ENCODE measurements at regions not wholly inside any gene's neighbourhood (a gene's known extent, or its start where the extent isn't known, plus 50 kb on each side); places are given as distances from the start of the nearest gene placed in this dataset.

GRCh38 chr11:33944693-33945424 lies 53.0 kb upstream of the LMO2 start (continued):
- peak; percentile 99 for TF ChIP-seq FOXM1 (IDR thresholded peaks at IDR 0.05; ENCODE audit: low read depth)
- no peak for TF ChIP-seq FOXM1 (CRISPR knock-in tag; IDR thresholded peaks at IDR 0.05; ENCODE audit: low read depth)
- peak; percentile 100 for TF ChIP-seq NCOR1 (IDR thresholded peaks at IDR 0.05)
- TF ChIP-seq MED1 (CRISPR knock-in tag; IDR thresholded peaks at IDR 0.05; ENCODE audit: borderline replicate concordance): no peak
- TF ChIP-seq, protein P1, sequence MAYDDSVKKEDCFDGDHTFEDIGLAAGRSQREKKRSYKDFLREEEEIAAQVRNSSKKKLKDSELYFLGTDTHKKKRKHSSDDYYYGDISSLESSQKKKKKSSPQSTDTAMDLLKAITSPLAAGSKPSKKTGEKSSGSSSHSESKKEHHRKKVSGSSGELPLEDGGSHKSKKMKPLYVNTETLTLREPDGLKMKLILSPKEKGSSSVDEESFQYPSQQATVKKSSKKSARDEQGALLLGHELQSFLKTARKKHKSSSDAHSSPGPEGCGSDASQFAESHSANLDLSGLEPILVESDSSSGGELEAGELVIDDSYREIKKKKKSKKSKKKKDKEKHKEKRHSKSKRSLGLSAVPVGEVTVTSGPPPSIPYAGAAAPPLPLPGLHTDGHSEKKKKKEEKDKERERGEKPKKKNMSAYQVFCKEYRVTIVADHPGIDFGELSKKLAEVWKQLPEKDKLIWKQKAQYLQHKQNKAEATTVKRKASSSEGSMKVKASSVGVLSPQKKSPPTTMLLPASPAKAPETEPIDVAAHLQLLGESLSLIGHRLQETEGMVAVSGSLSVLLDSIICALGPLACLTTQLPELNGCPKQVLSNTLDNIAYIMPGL (CRISPR knock-in tag; IDR thresholded peaks at IDR 0.05): no peak
- TF ChIP-seq CREBBP (IDR thresholded peaks at IDR 0.05; ENCODE audit: low read depth, low read length): no peak
- peak; percentile 63; the same call in 1 of the 2 replicates for TF ChIP-seq BHLHE40 (IDR thresholded peaks at IDR 0.05; ENCODE audit: low read length)
- TF ChIP-seq FOXJ2 (tag; IDR thresholded peaks at IDR 0.05): no peak
- TF ChIP-seq SIN3A (IDR thresholded peaks at IDR 0.05; ENCODE audit: borderline replicate concordance in 2 of 2, control insufficient read depth in 1 of 2, low read depth in 2 of 2, low read length in 2 of 2): no peak
- TF ChIP-seq ZNF589 (CRISPR knock-in tag; IDR thresholded peaks at IDR 0.05; ENCODE audit: low read depth): peak; percentile 99
- TF ChIP-seq MYBL2 (IDR thresholded peaks at IDR 0.05; ENCODE audit: low read depth): no peak; the same call in 1 of the 2 replicates
- no peak for TF ChIP-seq MYBL2 (CRISPR knock-in tag; IDR thresholded peaks at IDR 0.05; ENCODE audit: borderline replicate concordance)
- peak; percentile 100 for TF ChIP-seq EP300 (IDR thresholded peaks at IDR 0.05; ENCODE audit: low read length)
- TF ChIP-seq, protein P2, sequence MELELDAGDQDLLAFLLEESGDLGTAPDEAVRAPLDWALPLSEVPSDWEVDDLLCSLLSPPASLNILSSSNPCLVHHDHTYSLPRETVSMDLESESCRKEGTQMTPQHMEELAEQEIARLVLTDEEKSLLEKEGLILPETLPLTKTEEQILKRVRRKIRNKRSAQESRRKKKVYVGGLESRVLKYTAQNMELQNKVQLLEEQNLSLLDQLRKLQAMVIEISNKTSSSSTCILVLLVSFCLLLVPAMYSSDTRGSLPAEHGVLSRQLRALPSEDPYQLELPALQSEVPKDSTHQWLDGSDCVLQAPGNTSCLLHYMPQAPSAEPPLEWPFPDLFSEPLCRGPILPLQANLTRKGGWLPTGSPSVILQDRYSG (tag; conservative IDR thresholded peaks at IDR 0.05; ENCODE audit: low read depth): peak; percentile 95
- TF ChIP-seq KDM1A (IDR thresholded peaks at IDR 0.05): peak; percentile 99
- TF ChIP-seq, protein P3, sequence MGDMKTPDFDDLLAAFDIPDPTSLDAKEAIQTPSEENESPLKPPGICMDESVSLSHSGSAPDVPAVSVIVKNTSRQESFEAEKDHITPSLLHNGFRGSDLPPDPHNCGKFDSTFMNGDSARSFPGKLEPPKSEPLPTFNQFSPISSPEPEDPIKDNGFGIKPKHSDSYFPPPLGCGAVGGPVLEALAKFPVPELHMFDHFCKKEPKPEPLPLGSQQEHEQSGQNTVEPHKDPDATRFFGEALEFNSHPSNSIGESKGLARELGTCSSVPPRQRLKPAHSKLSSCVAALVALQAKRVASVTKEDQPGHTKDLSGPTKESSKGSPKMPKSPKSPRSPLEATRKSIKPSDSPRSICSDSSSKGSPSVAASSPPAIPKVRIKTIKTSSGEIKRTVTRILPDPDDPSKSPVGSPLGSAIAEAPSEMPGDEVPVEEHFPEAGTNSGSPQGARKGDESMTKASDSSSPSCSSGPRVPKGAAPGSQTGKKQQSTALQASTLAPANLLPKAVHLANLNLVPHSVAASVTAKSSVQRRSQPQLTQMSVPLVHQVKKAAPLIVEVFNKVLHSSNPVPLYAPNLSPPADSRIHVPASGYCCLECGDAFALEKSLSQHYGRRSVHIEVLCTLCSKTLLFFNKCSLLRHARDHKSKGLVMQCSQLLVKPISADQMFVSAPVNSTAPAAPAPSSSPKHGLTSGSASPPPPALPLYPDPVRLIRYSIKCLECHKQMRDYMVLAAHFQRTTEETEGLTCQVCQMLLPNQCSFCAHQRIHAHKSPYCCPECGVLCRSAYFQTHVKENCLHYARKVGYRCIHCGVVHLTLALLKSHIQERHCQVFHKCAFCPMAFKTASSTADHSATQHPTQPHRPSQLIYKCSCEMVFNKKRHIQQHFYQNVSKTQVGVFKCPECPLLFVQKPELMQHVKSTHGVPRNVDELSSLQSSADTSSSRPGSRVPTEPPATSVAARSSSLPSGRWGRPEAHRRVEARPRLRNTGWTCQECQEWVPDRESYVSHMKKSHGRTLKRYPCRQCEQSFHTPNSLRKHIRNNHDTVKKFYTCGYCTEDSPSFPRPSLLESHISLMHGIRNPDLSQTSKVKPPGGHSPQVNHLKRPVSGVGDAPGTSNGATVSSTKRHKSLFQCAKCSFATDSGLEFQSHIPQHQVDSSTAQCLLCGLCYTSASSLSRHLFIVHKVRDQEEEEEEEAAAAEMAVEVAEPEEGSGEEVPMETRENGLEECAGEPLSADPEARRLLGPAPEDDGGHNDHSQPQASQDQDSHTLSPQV (IDR thresholded peaks at IDR 0.05): peak; percentile 94
- TF ChIP-seq SRF (CRISPR knock-in tag; IDR thresholded peaks at IDR 0.05): no peak

Data from K562 (cell line).